ENCODE measurements at regions not wholly inside any gene's neighbourhood (a gene's known extent, or its start where the extent isn't known, plus 50 kb on each side); places are given as distances from the start of the nearest gene placed in this dataset.
"Not testable (repeated sequence)": the region's sequence is repeated elsewhere in the genome, so short reads cannot be mapped to it uniquely, and the experiment has no call there.

GRCh38 chrX:8105531-8105930 lies 65.5 kb downstream of the VCX2 start:
- DNase-seq, result no peak

- DNase-seq, result no peak
Observed at GRCh38 chrX:8103655-8104054, 67.4 kb downstream of the VCX2 start.

- no peak for DNase-seq
Observed at GRCh38 chrX:8091510-8091909, 79.6 kb downstream of the VCX2 start.

- no peak for DNase-seq
Observed at GRCh38 chrX:8090906-8091305, 80.2 kb downstream of the VCX2 start.

- DNase-seq, result no peak
Observed at GRCh38 chrX:8090482-8090881, 80.6 kb downstream of the VCX2 start.

GRCh38 chrX:8089141-8089540 lies 81.9 kb downstream of the VCX2 start:
- no peak for DNase-seq

GRCh38 chrX:8084006-8084405 lies 87.1 kb downstream of the VCX2 start:
- no peak for DNase-seq

GRCh38 chrX:8083286-8083685 lies 87.8 kb downstream of the VCX2 start:
- DNase-seq, result no peak

- no peak for DNase-seq
Observed at GRCh38 chrX:8075636-8076035, 95.4 kb downstream of the VCX2 start.

- no peak for DNase-seq
Observed at GRCh38 chrX:8067754-8068462, 103.2 kb downstream of the VCX2 start.

- no peak for DNase-seq
Observed at GRCh38 chrX:8052909-8053308, 118.2 kb downstream of the VCX2 start.

GRCh38 chrX:8049827-8050226 lies 121.2 kb downstream of the VCX2 start:
- DNase-seq, result no peak

- no peak for DNase-seq
Observed at GRCh38 chrX:8048466-8048865, 121.3 kb upstream of the PNPLA4 start.

GRCh38 chrX:8044947-8045346 lies 117.7 kb upstream of the PNPLA4 start:
- no peak for DNase-seq

GRCh38 chrX:8043546-8043945 lies 116.3 kb upstream of the PNPLA4 start:
- no peak for DNase-seq

- no peak for DNase-seq
Observed at GRCh38 chrX:8043121-8043520, 115.9 kb upstream of the PNPLA4 start.

- no peak for DNase-seq
Observed at GRCh38 chrX:8042304-8042703, 115.1 kb upstream of the PNPLA4 start.

GRCh38 chrX:8039711-8040110 lies 112.5 kb upstream of the PNPLA4 start:
- not testable (repeated sequence) for DNase-seq

GRCh38 chrX:8037593-8038348 lies 110.6 kb upstream of the PNPLA4 start:
- DNase-seq, result peak; percentile 0

GRCh38 chrX:8036914-8037313 lies 109.7 kb upstream of the PNPLA4 start:
- no peak for DNase-seq

- no peak for DNase-seq
Observed at GRCh38 chrX:8034058-8034457, 106.8 kb upstream of the PNPLA4 start.

GRCh38 chrX:8033175-8033574 lies 106.0 kb upstream of the PNPLA4 start:
- DNase-seq, result no peak

- no peak for DNase-seq
Observed at GRCh38 chrX:8030361-8030760, 103.1 kb upstream of the PNPLA4 start.

- DNase-seq, result no peak
Observed at GRCh38 chrX:8027827-8028226, 100.6 kb upstream of the PNPLA4 start.

GRCh38 chrX:8025705-8026104 lies 98.5 kb upstream of the PNPLA4 start:
- no peak for DNase-seq

Measured in suppressor macrophage treated with lipopolysaccharide for 4 hours (primary cell).